GM23338 (cell line): ENCODE measurements at regions not wholly inside any gene's neighbourhood (a gene's known extent, or its start where the extent isn't known, plus 50 kb on each side); places are given as distances from the start of the nearest gene placed in this dataset.

Source experiments
- ATAC-seq: fragments of 200-7000 bp; cut with Tn5 transposase; 3 replicates; pipeline ENCODE4 v1.9.1; 2020
- DNase-seq: peaks from one replicate; pipeline ENCODE4 v3.0.0-alpha.2; 2015; ENCODE audit warnings: low spot score
- H2AFZ ChIP-seq: fragments of 200-600 bp; sonication (generic); 2 replicates; pipeline ENCODE4 v1.8.0; 2016; ENCODE audit warnings: antibody characterized with exemption, mild to moderate bottlenecking, moderate library complexity
- H3F3A ChIP-seq: fragments of 200-600 bp; sonication (generic); replicated peaks from 2 replicates; pipeline ENCODE4 v1.8.0; 2017; ENCODE audit warnings: antibody characterized with exemption, mixed run types, low read depth
- H3K27ac ChIP-seq: fragments of 200-600 bp; sonication (generic); 2 replicates; pipeline ENCODE4 v1.6.1; 2016; ENCODE audit warnings: low read depth
- H3K27me3 ChIP-seq: fragments of 200-600 bp; sonication (generic); 2 replicates; pipeline ENCODE4 v1.8.0; 2016; ENCODE audit warnings: mild to moderate bottlenecking, mixed run types, moderate library complexity; ENCODE audit not compliant: insufficient read depth
- H3K36me3 ChIP-seq: fragments of 200-600 bp; sonication (generic); 2 replicates; pipeline ENCODE4 v1.8.0; 2016; ENCODE audit warnings: mild to moderate bottlenecking; ENCODE audit not compliant: insufficient read depth
- H3K4me1 ChIP-seq: fragments of 200-600 bp; sonication (generic); 2 replicates; pipeline ENCODE4 v1.8.0; 2016; ENCODE audit warnings: mild to moderate bottlenecking, moderate library complexity; ENCODE audit not compliant: insufficient read depth
- H3K4me2 ChIP-seq: fragments of 200-600 bp; sonication (generic); 2 replicates; pipeline ENCODE4 v1.7.1; 2017; ENCODE audit warnings: mixed run types
- H3K4me3 ChIP-seq: fragments of 200-600 bp; sonication (generic); 2 replicates; pipeline ENCODE4 v1.6.1; 2016; ENCODE audit warnings: mixed run types
- H3K79me2 ChIP-seq: fragments of 200-600 bp; sonication (generic); replicated peaks from 2 replicates; pipeline ENCODE4 v1.8.0; 2017; ENCODE audit warnings: mild to moderate bottlenecking; ENCODE audit not compliant: insufficient read depth
- H3K9me2 ChIP-seq: fragments of 200-600 bp; sonication (generic); 2 replicates; pipeline ENCODE4 v1.8.0; 2017; ENCODE audit not compliant: insufficient read depth
- H4K20me1 ChIP-seq: fragments of 200-600 bp; sonication (generic); replicated peaks from 2 replicates; pipeline ENCODE4 v1.8.0; 2017; ENCODE audit warnings: mild to moderate bottlenecking; ENCODE audit not compliant: insufficient read depth
- H3K27ac Mint-ChIP-seq: 2 replicates; pipeline ENCODE4 v1.8.0; 2020; ENCODE audit warnings: inconsistent platforms, mild to moderate bottlenecking, moderate library complexity, mixed read lengths
- H3K27me3 Mint-ChIP-seq: 3 replicates; pipeline ENCODE4 v1.8.0; 2022; ENCODE audit warnings: low read depth, mild to moderate bottlenecking, moderate library complexity, mixed read lengths, inconsistent platforms; ENCODE audit not compliant: insufficient read depth, poor library complexity
- H3K36me3 Mint-ChIP-seq: 3 replicates; pipeline ENCODE4 v1.8.0; 2021; ENCODE audit warnings: low read depth, mild to moderate bottlenecking, inconsistent platforms, moderate library complexity, mixed read lengths
- H3K4me1 Mint-ChIP-seq: 3 replicates; pipeline ENCODE4 v1.8.0; 2020; ENCODE audit warnings: mild to moderate bottlenecking, inconsistent platforms, mixed read lengths
- H3K4me3 Mint-ChIP-seq: 3 replicates; pipeline ENCODE4 v1.8.0; 2021; ENCODE audit warnings: moderate library complexity, mild to moderate bottlenecking, inconsistent platforms, mixed read lengths
- H3K9me3 Mint-ChIP-seq: 3 replicates; pipeline ENCODE4 v1.8.0; 2020; ENCODE audit warnings: moderate library complexity, mild to moderate bottlenecking, inconsistent platforms, mixed read lengths
- EZH2 ChIP-seq: fragments of 200-600 bp; sonication (generic); IDR thresholded peaks from one replicate; pipeline ENCODE4 v1.8.0; 2017; ENCODE audit warnings: antibody characterized with exemption, mild to moderate bottlenecking, low read depth; ENCODE audit not compliant: unreplicated experiment
- EZH2phosphoT487 ChIP-seq: fragments of 200-600 bp; sonication (generic); IDR thresholded peaks from one replicate; pipeline ENCODE4 v1.8.1; 2018; ENCODE audit warnings: antibody characterized with exemption; ENCODE audit not compliant: unreplicated experiment
- TF ChIP-seq, protein P1 (sequence below): fragments of 250-450 bp; sonication (Bioruptor Pico); IDR thresholded peaks from 2 replicates; pipeline ENCODE4 v1.5.0; 2020; ENCODE audit warnings: mild to moderate bottlenecking, moderate library complexity
- TF ChIP-seq, protein P2 (sequence below): IDR thresholded peaks from 2 replicates; pipeline ENCODE4 v1.6.1; 2016; ENCODE audit warnings: antibody characterized with exemption

DNA sequence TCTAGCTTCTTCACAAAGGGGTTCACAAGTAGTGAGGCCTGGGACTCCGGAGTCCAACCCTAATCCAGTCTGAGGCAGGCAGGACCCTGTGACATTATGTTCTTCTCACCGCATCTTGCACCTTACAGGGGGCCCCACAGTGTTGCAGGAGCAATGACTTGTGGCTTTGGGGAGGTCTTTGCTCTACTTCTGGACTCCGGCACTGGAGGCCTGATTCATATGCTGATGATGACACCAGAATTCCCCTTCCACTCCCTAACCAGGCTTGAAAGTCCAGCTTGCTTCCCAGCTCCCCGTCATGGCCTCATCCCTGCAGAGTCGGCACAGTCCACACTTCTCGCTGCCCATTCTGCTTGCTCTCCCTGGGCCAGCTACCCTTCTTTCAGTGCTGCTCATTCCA is 96.3 kb upstream of the SLC44A3 start (continued):
- TF ChIP-seq, protein P1, sequence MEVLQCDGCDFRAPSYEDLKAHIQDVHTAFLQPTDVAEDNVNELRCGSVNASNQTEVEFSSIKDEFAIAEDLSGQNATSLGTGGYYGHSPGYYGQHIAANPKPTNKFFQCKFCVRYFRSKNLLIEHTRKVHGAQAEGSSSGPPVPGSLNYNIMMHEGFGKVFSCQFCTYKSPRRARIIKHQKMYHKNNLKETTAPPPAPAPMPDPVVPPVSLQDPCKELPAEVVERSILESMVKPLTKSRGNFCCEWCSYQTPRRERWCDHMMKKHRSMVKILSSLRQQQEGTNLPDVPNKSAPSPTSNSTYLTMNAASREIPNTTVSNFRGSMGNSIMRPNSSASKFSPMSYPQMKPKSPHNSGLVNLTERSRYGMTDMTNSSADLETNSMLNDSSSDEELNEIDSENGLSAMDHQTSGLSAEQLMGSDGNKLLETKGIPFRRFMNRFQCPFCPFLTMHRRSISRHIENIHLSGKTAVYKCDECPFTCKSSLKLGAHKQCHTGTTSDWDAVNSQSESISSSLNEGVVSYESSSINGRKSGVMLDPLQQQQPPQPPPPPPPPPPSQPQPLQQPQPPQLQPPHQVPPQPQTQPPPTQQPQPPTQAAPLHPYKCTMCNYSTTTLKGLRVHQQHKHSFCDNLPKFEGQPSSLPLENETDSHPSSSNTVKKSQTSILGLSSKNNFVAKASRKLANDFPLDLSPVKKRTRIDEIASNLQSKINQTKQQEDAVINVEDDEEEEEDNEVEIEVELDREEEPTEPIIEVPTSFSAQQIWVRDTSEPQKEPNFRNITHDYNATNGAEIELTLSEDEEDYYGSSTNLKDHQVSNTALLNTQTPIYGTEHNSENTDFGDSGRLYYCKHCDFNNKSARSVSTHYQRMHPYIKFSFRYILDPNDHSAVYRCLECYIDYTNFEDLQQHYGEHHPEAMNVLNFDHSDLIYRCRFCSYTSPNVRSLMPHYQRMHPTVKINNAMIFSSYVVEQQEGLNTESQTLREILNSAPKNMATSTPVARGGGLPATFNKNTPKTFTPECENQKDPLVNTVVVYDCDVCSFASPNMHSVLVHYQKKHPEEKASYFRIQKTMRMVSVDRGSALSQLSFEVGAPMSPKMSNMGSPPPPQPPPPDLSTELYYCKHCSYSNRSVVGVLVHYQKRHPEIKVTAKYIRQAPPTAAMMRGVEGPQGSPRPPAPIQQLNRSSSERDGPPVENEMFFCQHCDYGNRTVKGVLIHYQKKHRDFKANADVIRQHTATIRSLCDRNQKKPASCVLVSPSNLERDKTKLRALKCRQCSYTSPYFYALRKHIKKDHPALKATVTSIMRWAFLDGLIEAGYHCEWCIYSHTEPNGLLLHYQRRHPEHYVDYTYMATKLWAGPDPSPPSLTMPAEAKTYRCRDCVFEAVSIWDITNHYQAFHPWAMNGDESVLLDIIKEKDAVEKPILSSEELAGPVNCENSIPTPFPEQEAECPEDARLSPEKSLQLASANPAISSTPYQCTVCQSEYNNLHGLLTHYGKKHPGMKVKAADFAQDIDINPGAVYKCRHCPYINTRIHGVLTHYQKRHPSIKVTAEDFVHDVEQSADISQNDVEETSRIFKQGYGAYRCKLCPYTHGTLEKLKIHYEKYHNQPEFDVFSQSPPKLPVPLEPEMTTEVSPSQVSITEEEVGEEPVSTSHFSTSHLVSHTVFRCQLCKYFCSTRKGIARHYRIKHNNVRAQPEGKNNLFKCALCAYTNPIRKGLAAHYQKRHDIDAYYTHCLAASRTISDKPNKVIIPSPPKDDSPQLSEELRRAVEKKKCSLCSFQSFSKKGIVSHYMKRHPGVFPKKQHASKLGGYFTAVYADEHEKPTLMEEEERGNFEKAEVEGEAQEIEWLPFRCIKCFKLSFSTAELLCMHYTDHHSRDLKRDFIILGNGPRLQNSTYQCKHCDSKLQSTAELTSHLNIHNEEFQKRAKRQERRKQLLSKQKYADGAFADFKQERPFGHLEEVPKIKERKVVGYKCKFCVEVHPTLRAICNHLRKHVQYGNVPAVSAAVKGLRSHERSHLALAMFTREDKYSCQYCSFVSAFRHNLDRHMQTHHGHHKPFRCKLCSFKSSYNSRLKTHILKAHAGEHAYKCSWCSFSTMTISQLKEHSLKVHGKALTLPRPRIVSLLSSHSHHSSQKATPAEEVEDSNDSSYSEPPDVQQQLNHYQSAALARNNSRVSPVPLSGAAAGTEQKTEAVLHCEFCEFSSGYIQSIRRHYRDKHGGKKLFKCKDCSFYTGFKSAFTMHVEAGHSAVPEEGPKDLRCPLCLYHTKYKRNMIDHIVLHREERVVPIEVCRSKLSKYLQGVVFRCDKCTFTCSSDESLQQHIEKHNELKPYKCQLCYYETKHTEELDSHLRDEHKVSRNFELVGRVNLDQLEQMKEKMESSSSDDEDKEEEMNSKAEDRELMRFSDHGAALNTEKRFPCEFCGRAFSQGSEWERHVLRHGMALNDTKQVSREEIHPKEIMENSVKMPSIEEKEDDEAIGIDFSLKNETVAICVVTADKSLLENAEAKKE (CRISPR knock-in tag): no peak

DNA sequence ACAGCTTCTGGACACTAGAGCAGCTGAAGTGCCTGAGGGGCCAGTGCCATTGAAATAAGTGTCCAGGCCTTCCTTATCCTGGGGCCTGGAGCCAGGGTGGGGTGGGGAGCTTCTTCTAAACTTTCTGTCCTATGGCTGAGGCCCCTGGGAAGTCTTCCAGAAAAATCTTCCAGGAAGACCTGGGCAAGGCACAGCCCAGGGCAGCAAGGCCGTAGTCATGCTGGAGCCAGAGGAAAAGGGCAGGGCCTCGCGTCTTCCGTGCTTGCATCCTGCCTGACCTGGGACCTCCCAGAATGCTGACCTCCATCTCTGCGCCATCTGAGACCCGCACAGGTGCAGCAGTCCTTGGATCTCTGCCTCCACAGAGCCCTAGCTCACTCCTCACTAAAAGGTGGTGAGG is 96.7 kb upstream of the SLC44A3 start:
- H3K27ac Mint-ChIP-seq: no peak overlapping the region
- no peaks in the 10 kb centered on the region for H3K9me2 ChIP-seq
- no peaks in the 10 kb centered on the region for H3K36me3 ChIP-seq
- H3K27me3 ChIP-seq: no peaks in the 10 kb centered on the region
- no peak overlapping the region for H2AFZ ChIP-seq
- H3K79me2 ChIP-seq: no peaks in the 10 kb centered on the region
- no peaks in the 10 kb centered on the region for H3F3A ChIP-seq
- no peaks in the 10 kb centered on the region for H3K36me3 Mint-ChIP-seq
- ATAC-seq: no peak
- H4K20me1 ChIP-seq: no peaks in the 10 kb centered on the region
- no peak overlapping the region for H3K4me3 ChIP-seq
- no peak overlapping the region for H3K4me2 ChIP-seq
- H3K9me3 Mint-ChIP-seq: no peaks in the 10 kb centered on the region
- no peak for DNase-seq
- H3K27me3 Mint-ChIP-seq: no peaks in the 10 kb centered on the region
- H3K27ac ChIP-seq: no peak overlapping the region
- peaks cover 4% of the 10 kb centered on the region; the same call in 1 of the 3 replicates for H3K4me1 Mint-ChIP-seq
- no peaks in the 10 kb centered on the region for H3K4me1 ChIP-seq
- no peak overlapping the region for H3K4me3 Mint-ChIP-seq
- TF ChIP-seq, protein P1 (CRISPR knock-in tag): no peak
- TF ChIP-seq EZH2phosphoT487 (no peak), EZH2 (no peak)
- TF ChIP-seq, protein P2, sequence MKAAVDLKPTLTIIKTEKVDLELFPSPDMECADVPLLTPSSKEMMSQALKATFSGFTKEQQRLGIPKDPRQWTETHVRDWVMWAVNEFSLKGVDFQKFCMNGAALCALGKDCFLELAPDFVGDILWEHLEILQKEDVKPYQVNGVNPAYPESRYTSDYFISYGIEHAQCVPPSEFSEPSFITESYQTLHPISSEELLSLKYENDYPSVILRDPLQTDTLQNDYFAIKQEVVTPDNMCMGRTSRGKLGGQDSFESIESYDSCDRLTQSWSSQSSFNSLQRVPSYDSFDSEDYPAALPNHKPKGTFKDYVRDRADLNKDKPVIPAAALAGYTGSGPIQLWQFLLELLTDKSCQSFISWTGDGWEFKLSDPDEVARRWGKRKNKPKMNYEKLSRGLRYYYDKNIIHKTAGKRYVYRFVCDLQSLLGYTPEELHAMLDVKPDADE: no peak
